Esophagus muscularis mucosa (tissue), 4 donors: ENCODE measurements at regions not wholly inside any gene's neighbourhood (a gene's known extent, or its start where the extent isn't known, plus 50 kb on each side); places are given as distances from the start of the nearest gene placed in this dataset.

ENCODE experiments used
- DNase-seq: peaks from one replicate; pipeline ENCODE4 v3.0.0-alpha.2; 2017; ENCODE audit errors: extremely low spot score
- H3K27ac ChIP-seq, 4 donors: fragments of 200-600 bp; sonication (generic); replicated peaks in 1 of 4; 1 replicate in 3 of 4; 2 replicates in 1 of 4; pipeline ENCODE4 v1.5.1; 2016 to 2019; ENCODE audit warnings: mild to moderate bottlenecking in 1 of 4
- H3K27me3 ChIP-seq, 4 donors: fragments of 200-600 bp; sonication (generic); one replicate each; pipeline versions ENCODE4 v1.5.1 to v1.6.0; 2016 to 2019
- H3K36me3 ChIP-seq, 4 donors: fragments of 200-600 bp; sonication (generic); one replicate each; pipeline ENCODE4 v1.5.1; 2016 to 2019
- H3K4me1 ChIP-seq, 4 donors: fragments of 200-600 bp; sonication (generic); one replicate each; pipeline ENCODE4 v1.5.1; 2016 to 2019
- H3K4me3 ChIP-seq, 4 donors: fragments of 200-600 bp; sonication (generic); 1 replicate in 2 of 4; 2 replicates in 2 of 4; pipeline ENCODE4 v1.5.1; 2016 to 2019; ENCODE audit warnings: mild to moderate bottlenecking in 4 of 4, moderate library complexity in 1 of 4
- H3K9me3 ChIP-seq, 4 donors: fragments of 200-600 bp; sonication (generic); 1 replicate in 3 of 4; 2 replicates in 1 of 4; pipeline ENCODE4 v1.5.1; 2016 to 2019
- EP300 ChIP-seq: sonication (generic); formaldehyde crosslinking; IDR thresholded peaks from one replicate; pipeline ENCODE4 v1.6.1; 2017; ENCODE audit warnings: antibody characterized with exemption
- POLR2A ChIP-seq: fragments of 450-650 bp; IDR thresholded peaks from one replicate; pipeline ENCODE4 v1.6.1; 2017; ENCODE audit warnings: antibody characterized with exemption, moderate library complexity, mild to moderate bottlenecking, low read depth
- POLR2AphosphoS5 ChIP-seq, 2 donors: sonication (generic); formaldehyde crosslinking; IDR thresholded peaks; one replicate each; pipeline ENCODE4 v1.6.1; 2017; ENCODE audit warnings: antibody characterized with exemption in 2 of 2
- WGBS: methylation state at CpG from one replicate; pipeline ENCODE4 v1.1.5; 2018; 5-methylcytosine and 5-hydroxymethylcytosine counted together
- intact Hi-C: fragments of 100-400 bp; cut with DNase I; formaldehyde crosslinking; loops from one replicate; pipeline ENCODE4 v1.15.1; 2023
- TF ChIP-seq, protein P1 (sequence below), 3 experiments: fragments of 200-600 bp in 2 of 3; fragments of 450-650 bp in 1 of 3; sonication (generic) in 2 of 3; IDR thresholded peaks; one replicate each; pipeline ENCODE4 v1.5.1; 2017 to 2019; ENCODE audit warnings: antibody characterized with exemption in 3 of 3, mild to moderate bottlenecking in 2 of 3, moderate library complexity in 1 of 3

- no peak for DNase-seq
- Histone ChIP-seq H3K27ac (no peak overlapping the region), H3K36me3 (no peaks in the 10 kb centered on the region), H3K4me3 (no peak overlapping the region), H3K4me1 (no peaks in the 10 kb centered on the region), H3K9me3 (no peaks in the 10 kb centered on the region), H3K27me3 (no peaks in the 10 kb centered on the region)
- TF ChIP-seq EP300, result no peak
- TF ChIP-seq POLR2A, result no peak
- TF ChIP-seq POLR2AphosphoS5 (IDR thresholded peaks at IDR 0.05), result no peak
- TF ChIP-seq, protein P1, sequence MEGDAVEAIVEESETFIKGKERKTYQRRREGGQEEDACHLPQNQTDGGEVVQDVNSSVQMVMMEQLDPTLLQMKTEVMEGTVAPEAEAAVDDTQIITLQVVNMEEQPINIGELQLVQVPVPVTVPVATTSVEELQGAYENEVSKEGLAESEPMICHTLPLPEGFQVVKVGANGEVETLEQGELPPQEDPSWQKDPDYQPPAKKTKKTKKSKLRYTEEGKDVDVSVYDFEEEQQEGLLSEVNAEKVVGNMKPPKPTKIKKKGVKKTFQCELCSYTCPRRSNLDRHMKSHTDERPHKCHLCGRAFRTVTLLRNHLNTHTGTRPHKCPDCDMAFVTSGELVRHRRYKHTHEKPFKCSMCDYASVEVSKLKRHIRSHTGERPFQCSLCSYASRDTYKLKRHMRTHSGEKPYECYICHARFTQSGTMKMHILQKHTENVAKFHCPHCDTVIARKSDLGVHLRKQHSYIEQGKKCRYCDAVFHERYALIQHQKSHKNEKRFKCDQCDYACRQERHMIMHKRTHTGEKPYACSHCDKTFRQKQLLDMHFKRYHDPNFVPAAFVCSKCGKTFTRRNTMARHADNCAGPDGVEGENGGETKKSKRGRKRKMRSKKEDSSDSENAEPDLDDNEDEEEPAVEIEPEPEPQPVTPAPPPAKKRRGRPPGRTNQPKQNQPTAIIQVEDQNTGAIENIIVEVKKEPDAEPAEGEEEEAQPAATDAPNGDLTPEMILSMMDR (IDR thresholded peaks at IDR 0.05), result no peak
- intact Hi-C loops, result no loop called here
- WGBS, result 58% methylated on average over 3 of the region's 3 CpGs
These were observed 473.7 kb upstream of the DAB1 start for GRCh38 chr1:57897581-57897980.

DNA sequence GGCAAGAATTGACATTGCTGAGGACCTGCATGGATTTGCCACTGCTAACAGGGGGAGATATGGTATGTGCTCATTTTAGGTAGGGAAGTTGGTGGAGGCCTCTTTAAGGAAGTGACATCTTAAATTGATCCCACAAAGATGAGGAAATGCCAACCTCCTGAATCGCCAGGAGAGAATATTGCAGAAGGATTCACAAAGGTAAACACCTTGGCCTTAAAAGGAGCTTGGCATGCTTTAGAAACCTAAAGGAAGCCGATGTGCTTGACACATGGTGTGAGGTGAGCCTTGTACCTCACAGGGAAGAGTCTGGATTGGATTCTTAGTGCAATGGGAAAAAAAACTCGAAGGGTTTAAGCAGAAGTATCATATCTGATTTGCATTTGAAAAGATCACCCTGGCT is 470.5 kb upstream of the DAB1 start:
- no peaks in the 10 kb centered on the region for H3K27me3 ChIP-seq
- no peaks in the 10 kb centered on the region for H3K9me3 ChIP-seq
- H3K4me1 ChIP-seq, result no peaks in the 10 kb centered on the region
- no peak overlapping the region for H3K4me3 ChIP-seq
- TF ChIP-seq POLR2AphosphoS5 (IDR thresholded peaks at IDR 0.05), result no peak
- TF ChIP-seq EP300, result no peak
- TF ChIP-seq, protein P1 (IDR thresholded peaks at IDR 0.05), result no peak
- intact Hi-C loops, result no loop called here
- H3K36me3 ChIP-seq, result no peaks in the 10 kb centered on the region
- no peak overlapping the region for H3K27ac ChIP-seq
- WGBS, result 35% methylated on average over 3 of the region's 3 CpGs
- no peak for DNase-seq

- Histone ChIP-seq H3K4me3 (no peak overlapping the region), H3K9me3 (no peaks in the 10 kb centered on the region), H3K27ac (no peak overlapping the region), H3K27me3 (no peaks in the 10 kb centered on the region), H3K4me1 (no peaks in the 10 kb centered on the region), H3K36me3 (no peaks in the 10 kb centered on the region)
- WGBS, result 62% methylated on average over 7 of the region's 7 CpGs
- TF ChIP-seq, protein P1 (IDR thresholded peaks at IDR 0.05), result no peak
- TF ChIP-seq EP300 (no peak), POLR2AphosphoS5 (IDR thresholded peaks at IDR 0.05) (no peak), POLR2A (no peak)
- no peak for DNase-seq
- intact Hi-C loops, result no loop called here
These were observed 465.9 kb upstream of the DAB1 start for GRCh38 chr1:57889676-57890320.

GRCh38 chr1:57887964-57888491 is 464.2 kb upstream of the DAB1 start:
- DNase-seq, result no peak
- TF ChIP-seq POLR2A (no peak), POLR2AphosphoS5 (IDR thresholded peaks at IDR 0.05) (no peak), EP300 (no peak)
- TF ChIP-seq, protein P1 (IDR thresholded peaks at IDR 0.05), result no peak
- intact Hi-C loops, result no loop called here
- no peaks in the 10 kb centered on the region for H3K27me3 ChIP-seq
- no peaks in the 10 kb centered on the region for H3K36me3 ChIP-seq
- H3K27ac ChIP-seq, result no peak overlapping the region
- no peaks in the 10 kb centered on the region for H3K9me3 ChIP-seq
- 71% methylated on average over 5 of the region's 5 CpGs for WGBS
- no peak overlapping the region for H3K4me3 ChIP-seq
- no peaks in the 10 kb centered on the region for H3K4me1 ChIP-seq

GRCh38 chr1:57886376-57886775 is 462.5 kb upstream of the DAB1 start:
- intact Hi-C loops, result no loop called here
- H3K4me3 ChIP-seq, result no peak overlapping the region
- no peak for DNase-seq
- H3K27me3 ChIP-seq, result no peaks in the 10 kb centered on the region
- no peaks in the 10 kb centered on the region for H3K9me3 ChIP-seq
- TF ChIP-seq, protein P1 (IDR thresholded peaks at IDR 0.05), result no peak
- no peak for TF ChIP-seq EP300
- 93% methylated on average over 7 of the region's 7 CpGs for WGBS
- no peaks in the 10 kb centered on the region for H3K4me1 ChIP-seq
- no peaks in the 10 kb centered on the region for H3K36me3 ChIP-seq
- H3K27ac ChIP-seq, result no peak overlapping the region
